Panc1 (cell line): ENCODE measurements at regions not wholly inside any gene's neighbourhood (a gene's known extent, or its start where the extent isn't known, plus 50 kb on each side); places are given as distances from the start of the nearest gene placed in this dataset.

ENCODE experiments used
- ATAC-seq: fragments of 200-7000 bp; cut with Tn5 transposase; 2 replicates; pipeline ENCODE4 v1.9.1; 2020; ENCODE audit warnings: mild to moderate bottlenecking, moderate library complexity
- BruUV-seq: library from RNA; stranded (reverse); fragments of 400-500 nt; replicated peaks from 2 replicates; lab custom pipeline; 2021; lab: Mats Ljungman, UMichigan
- CTCF ChIA-PET: fragments of 300-600 bp; sonication (Branson Sonifier 250); formaldehyde crosslinking; loops from one replicate; lab custom pipeline; 2022; ENCODE audit warnings: antibody characterized with exemption; lab: Charles Lee
- POLR2A ChIA-PET: fragments of 300-600 bp; sonication (Branson Sonifier 250); formaldehyde crosslinking; loops from one replicate; lab custom pipeline; 2022; ENCODE audit warnings: antibody characterized with exemption; lab: Charles Lee
- DNase-seq: peaks from one replicate; pipeline ENCODE4 v3.0.0-alpha.2; 2010; ENCODE audit warnings: low read depth, low spot score
- H3K27ac ChIP-seq: 2 replicates; pipeline ENCODE4 v1.5.1; 2011; ENCODE audit warnings: mild to moderate bottlenecking, low read length, inconsistent platforms
- H3K27me3 ChIP-seq: fragments of 200-500 bp; sonication (Bioruptor generic); 2 replicates; pipeline ENCODE4 v1.6.0; 2014; ENCODE audit warnings: low read length, inconsistent platforms; ENCODE audit not compliant: control insufficient read depth, insufficient read depth
- H3K36me3 ChIP-seq: fragments of 200-500 bp; sonication (Bioruptor generic); 2 replicates; pipeline ENCODE4 v1.5.1; 2014; ENCODE audit warnings: inconsistent platforms, mild to moderate bottlenecking, low read length, moderate library complexity; ENCODE audit not compliant: control insufficient read depth, insufficient read depth
- H3K4me1 ChIP-seq: 2 replicates; pipeline ENCODE4 v1.5.1; 2011; ENCODE audit warnings: inconsistent platforms, mild to moderate bottlenecking, low read length, moderate library complexity; ENCODE audit not compliant: control insufficient read depth, insufficient read depth
- H3K4me3 ChIP-seq, 2 experiments: 2 replicates each; pipeline ENCODE4 v1.5.1; 2011 to 2012; ENCODE audit warnings: low read depth in 2 of 2, low read length in 2 of 2, mild to moderate bottlenecking in 2 of 2, inconsistent platforms in 1 of 2, moderate library complexity in 1 of 2
- H3K9me3 ChIP-seq: fragments of 200-500 bp; sonication (Bioruptor generic); 2 replicates; pipeline ENCODE4 v1.5.1; 2014; ENCODE audit warnings: low read depth, mild to moderate bottlenecking, inconsistent platforms, low read length, moderate library complexity; ENCODE audit not compliant: control insufficient read depth, insufficient read depth
- CTCF ChIP-seq: fragments of 450-650 bp; IDR thresholded peaks from 2 replicates; pipeline ENCODE4 v1.5.1; 2017; ENCODE audit warnings: mild to moderate bottlenecking
- POLR2AphosphoS5 ChIP-seq: IDR thresholded peaks from 2 replicates; pipeline ENCODE4 v1.6.1; 2012; ENCODE audit warnings: mild to moderate bottlenecking, low read depth, low read length, moderate library complexity
- REST ChIP-seq, 2 experiments: IDR thresholded peaks; 2 replicates each; pipeline ENCODE4 v1.6.1; 2011 to 2012; ENCODE audit warnings: low read depth in 2 of 2, control low read depth in 1 of 2, low read length in 1 of 2, mild to moderate bottlenecking in 1 of 2, moderate library complexity in 1 of 2; ENCODE audit not compliant: insufficient read depth in 1 of 2
- SIN3A ChIP-seq: IDR thresholded peaks from 2 replicates; pipeline ENCODE4 v1.6.1; 2012; ENCODE audit warnings: low read depth, mild to moderate bottlenecking, low read length, moderate library complexity, borderline replicate concordance; ENCODE audit not compliant: insufficient read depth
- TCF7L2 ChIP-seq: IDR thresholded peaks from 2 replicates; pipeline ENCODE4 v1.6.1; 2011; ENCODE audit warnings: mild to moderate bottlenecking, low read depth, low read length, inconsistent platforms
- in situ Hi-C: cut with HindIII; loops from 2 replicates; pipeline ENCODE4 v1.10.0; 2016; ENCODE audit warnings: low sequenced_read_pairs, low pct_unique_long_range_greater_than_20kb
- intact Hi-C: fragments of 100-400 bp; cut with micrococcal nuclease; formaldehyde crosslinking; loops from one replicate; pipeline ENCODE4 v1.10.0; 2022; ENCODE audit not compliant: unreplicated experiment

GRCh38 chr9:86839522-86839921, 107.8 kb downstream of the GAS1 start:
- no TSS peak for BruUV-seq

GRCh38 chr9:86838519-86839497, 108.5 kb downstream of the GAS1 start:
- ATAC-seq = no peak
- ChIA-PET CTCF (no interaction called here), POLR2A (no interaction called here)
- Histone ChIP-seq H3K4me3 (no peak overlapping the region), H3K9me3 (no peaks in the 10 kb centered on the region), H3K36me3 (no peaks in the 10 kb centered on the region), H3K4me1 (no peaks in the 10 kb centered on the region), H3K27ac (no peak overlapping the region), H3K27me3 (no peaks in the 10 kb centered on the region)
- no TSS peak for BruUV-seq
- in situ Hi-C loops = no loop called here
- intact Hi-C loops = no loop called here
- no peak for DNase-seq
- no peak for TF ChIP-seq SIN3A
- TF ChIP-seq REST (IDR thresholded peaks at IDR 0.05; ENCODE audit: insufficient read depth in 1 of 2, low read depth in 2 of 2, low read length in 1 of 2) = no peak
- no peak for TF ChIP-seq CTCF
- TF ChIP-seq TCF7L2 = no peak

More at GRCh38 chr9:86839522-86839921, 107.8 kb downstream of the GAS1 start:
- H3K27me3 ChIP-seq = no peaks in the 10 kb centered on the region
- intact Hi-C loops (no loop called here), in situ Hi-C loops (no loop called here)
- no peak overlapping the region for H3K27ac ChIP-seq
- POLR2A ChIA-PET = no interaction called here
- DNase-seq (no peak), ATAC-seq (no peak)
- no peak overlapping the region for H3K4me3 ChIP-seq
- no peaks in the 10 kb centered on the region for H3K9me3 ChIP-seq
- no peaks in the 10 kb centered on the region for H3K36me3 ChIP-seq
- TF ChIP-seq REST (IDR thresholded peaks at IDR 0.05; ENCODE audit: insufficient read depth in 1 of 2, low read depth in 2 of 2, low read length in 1 of 2) (no peak), CTCF (no peak), POLR2AphosphoS5 (no peak), TCF7L2 (no peak), SIN3A (no peak)
- H3K4me1 ChIP-seq = no peaks in the 10 kb centered on the region
- CTCF ChIA-PET = no interaction called here
